ENCODE measurements at regions not wholly inside any gene's neighbourhood (a gene's known extent, or its start where the extent isn't known, plus 50 kb on each side); places are given as distances from the start of the nearest gene placed in this dataset.
"Not testable (repeated sequence)": the region's sequence is repeated elsewhere in the genome, so short reads cannot be mapped to it uniquely, and the experiment has no call there.

DNA sequence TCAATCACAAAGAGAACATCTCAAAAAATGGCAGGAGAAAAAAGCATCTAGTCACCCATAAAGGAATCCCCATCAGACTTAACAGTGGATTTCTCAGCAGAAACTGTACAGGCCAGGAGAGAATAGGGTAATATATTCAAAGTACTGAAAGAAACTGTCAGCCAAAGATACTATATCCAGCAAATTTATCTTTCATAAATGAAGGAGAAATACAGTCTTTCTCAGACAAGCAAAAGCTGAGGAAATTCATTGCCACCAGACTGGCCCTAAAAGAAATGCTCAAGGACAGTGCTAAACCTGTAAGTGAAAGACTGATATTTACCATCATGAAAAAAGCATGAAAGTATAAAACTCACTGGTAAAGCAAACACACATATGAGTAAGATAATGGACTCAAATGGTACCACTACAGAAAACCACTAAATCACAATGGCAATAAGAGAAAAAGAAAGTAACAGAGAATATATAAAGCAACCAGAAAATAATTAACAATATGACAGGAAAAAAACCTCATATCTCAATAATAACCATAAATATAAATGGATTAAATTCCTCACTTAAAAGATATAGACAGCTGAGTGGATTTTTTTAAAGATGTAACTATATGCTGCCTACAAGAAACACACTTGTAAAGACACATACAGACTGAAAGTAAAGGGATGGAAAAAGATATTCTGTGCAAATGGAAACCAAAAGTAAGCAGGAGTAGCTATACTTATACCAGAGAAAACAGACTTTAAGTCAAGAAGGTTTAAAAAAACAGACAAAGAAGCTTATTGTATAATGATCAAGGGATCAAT, 83.4 kb upstream of the STK39 start:
- in situ Hi-C loops (cut with HindIII; ENCODE audit: low pct_unique_long_range_greater_than_20kb, low sequenced_read_pairs), result no loop called here
- ChIA-PET CTCF (no interaction called here), POLR2A (no interaction called here)
- no peak for DNase-seq (ENCODE audit: low read depth, low spot score)
- Histone ChIP-seq H3K36me3 (ENCODE audit: control insufficient read depth, insufficient read depth, low read length) (no peaks in the 10 kb centered on the region), H3K4me1 (ENCODE audit: control insufficient read depth, insufficient read depth, low read length) (no peaks in the 10 kb centered on the region), H3K4me3 (ENCODE audit: low read depth in 2 of 2, low read length in 2 of 2) (no peak overlapping the region), H3K9me3 (ENCODE audit: control insufficient read depth, insufficient read depth, low read depth, low read length) (peaks cover 3% of the 10 kb centered on the region; the same call in 1 of the 2 replicates), H3K27me3 (ENCODE audit: control insufficient read depth, insufficient read depth, low read length) (0 out of 2 replicates have a peak, but pooled peaks cover 1% of the 10 kb centered on the region), H3K27ac (ENCODE audit: low read length) (no peak overlapping the region)
- intact Hi-C loops (cut with micrococcal nuclease; ENCODE audit: unreplicated experiment), result no loop called here
- ATAC-seq, result no peak
- no TSS peak for BruUV-seq (replicated peaks)
- TF ChIP-seq SIN3A (IDR thresholded peaks at IDR 0.05; ENCODE audit: borderline replicate concordance, insufficient read depth, low read depth, low read length) (no peak), TCF7L2 (IDR thresholded peaks at IDR 0.05; ENCODE audit: low read depth, low read length) (no peak), POLR2AphosphoS5 (IDR thresholded peaks at IDR 0.05; ENCODE audit: low read depth, low read length) (no peak), CTCF (IDR thresholded peaks at IDR 0.05) (no peak)
- TF ChIP-seq, protein P1, sequence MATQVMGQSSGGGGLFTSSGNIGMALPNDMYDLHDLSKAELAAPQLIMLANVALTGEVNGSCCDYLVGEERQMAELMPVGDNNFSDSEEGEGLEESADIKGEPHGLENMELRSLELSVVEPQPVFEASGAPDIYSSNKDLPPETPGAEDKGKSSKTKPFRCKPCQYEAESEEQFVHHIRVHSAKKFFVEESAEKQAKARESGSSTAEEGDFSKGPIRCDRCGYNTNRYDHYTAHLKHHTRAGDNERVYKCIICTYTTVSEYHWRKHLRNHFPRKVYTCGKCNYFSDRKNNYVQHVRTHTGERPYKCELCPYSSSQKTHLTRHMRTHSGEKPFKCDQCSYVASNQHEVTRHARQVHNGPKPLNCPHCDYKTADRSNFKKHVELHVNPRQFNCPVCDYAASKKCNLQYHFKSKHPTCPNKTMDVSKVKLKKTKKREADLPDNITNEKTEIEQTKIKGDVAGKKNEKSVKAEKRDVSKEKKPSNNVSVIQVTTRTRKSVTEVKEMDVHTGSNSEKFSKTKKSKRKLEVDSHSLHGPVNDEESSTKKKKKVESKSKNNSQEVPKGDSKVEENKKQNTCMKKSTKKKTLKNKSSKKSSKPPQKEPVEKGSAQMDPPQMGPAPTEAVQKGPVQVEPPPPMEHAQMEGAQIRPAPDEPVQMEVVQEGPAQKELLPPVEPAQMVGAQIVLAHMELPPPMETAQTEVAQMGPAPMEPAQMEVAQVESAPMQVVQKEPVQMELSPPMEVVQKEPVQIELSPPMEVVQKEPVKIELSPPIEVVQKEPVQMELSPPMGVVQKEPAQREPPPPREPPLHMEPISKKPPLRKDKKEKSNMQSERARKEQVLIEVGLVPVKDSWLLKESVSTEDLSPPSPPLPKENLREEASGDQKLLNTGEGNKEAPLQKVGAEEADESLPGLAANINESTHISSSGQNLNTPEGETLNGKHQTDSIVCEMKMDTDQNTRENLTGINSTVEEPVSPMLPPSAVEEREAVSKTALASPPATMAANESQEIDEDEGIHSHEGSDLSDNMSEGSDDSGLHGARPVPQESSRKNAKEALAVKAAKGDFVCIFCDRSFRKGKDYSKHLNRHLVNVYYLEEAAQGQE (IDR thresholded peaks at IDR 0.05; ENCODE audit: insufficient read depth in 1 of 2, low read depth in 2 of 2, low read length in 1 of 2), result no peak

GRCh38 chr2:168335254-168335653, 87.9 kb upstream of the STK39 start:
- BruUV-seq (replicated peaks); H3K4me1 ChIP-seq (ENCODE audit: control insufficient read depth, insufficient read depth, low read length); H3K4me3 ChIP-seq (ENCODE audit: low read depth in 2 of 2, low read length in 2 of 2); ATAC-seq; DNase-seq (ENCODE audit: low read depth, low spot score); in situ Hi-C loops (cut with HindIII; ENCODE audit: low pct_unique_long_range_greater_than_20kb, low sequenced_read_pairs); H3K9me3 ChIP-seq (ENCODE audit: control insufficient read depth, insufficient read depth, low read depth, low read length); CTCF ChIA-PET; POLR2A ChIA-PET; H3K27me3 ChIP-seq (ENCODE audit: control insufficient read depth, insufficient read depth, low read length); H3K27ac ChIP-seq (ENCODE audit: low read length); H3K36me3 ChIP-seq (ENCODE audit: control insufficient read depth, insufficient read depth, low read length): not testable (repeated sequence)
- intact Hi-C loops (cut with micrococcal nuclease; ENCODE audit: unreplicated experiment), result loop anchor here (5.0 kb wide), 1 partner anchor 198 kb away; no protein-coding TSS in a partner anchor

DNA sequence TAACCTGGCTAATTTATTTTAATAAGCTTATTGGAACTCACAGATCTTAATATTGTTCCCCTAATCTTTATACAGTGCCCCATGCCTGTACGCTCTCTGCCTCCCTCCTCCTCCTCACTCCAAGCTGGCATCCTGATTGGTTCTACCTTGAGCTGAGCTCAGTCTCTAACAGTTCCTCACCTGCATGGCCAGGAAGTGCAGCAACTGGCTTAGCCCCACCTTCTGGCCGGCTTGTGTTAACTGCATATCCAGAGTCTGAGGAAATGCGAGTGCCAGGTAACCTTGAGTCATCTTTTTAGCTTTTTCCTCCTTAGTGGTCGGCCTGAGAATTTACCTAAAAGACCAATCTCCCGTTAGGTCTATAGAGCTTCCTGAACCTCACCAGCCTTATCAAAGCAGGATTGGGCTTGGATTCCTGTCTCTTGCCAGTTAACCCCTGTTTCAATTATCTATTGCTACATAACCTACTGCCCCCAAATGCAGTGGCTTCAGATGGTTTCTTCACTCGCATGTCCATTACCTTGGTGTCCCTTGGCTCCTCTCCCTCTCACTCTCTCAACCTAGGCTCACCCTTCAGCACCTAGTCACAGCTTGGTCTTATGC, 89.5 kb upstream of the STK39 start:
- intact Hi-C loops (cut with micrococcal nuclease; ENCODE audit: unreplicated experiment) (loop anchor here (5.0 kb wide), 1 partner anchor 200 kb away; no protein-coding TSS in a partner anchor), in situ Hi-C loops (cut with HindIII; ENCODE audit: low pct_unique_long_range_greater_than_20kb, low sequenced_read_pairs) (no loop called here)
- no peaks in the 10 kb centered on the region for H3K4me1 ChIP-seq (ENCODE audit: control insufficient read depth, insufficient read depth, low read length)
- TF ChIP-seq, protein P1 (IDR thresholded peaks at IDR 0.05; ENCODE audit: insufficient read depth in 1 of 2, low read depth in 2 of 2, low read length in 1 of 2), result no peak
- TF ChIP-seq TCF7L2 (IDR thresholded peaks at IDR 0.05; ENCODE audit: low read depth, low read length) (no peak), SIN3A (IDR thresholded peaks at IDR 0.05; ENCODE audit: borderline replicate concordance, insufficient read depth, low read depth, low read length) (no peak), POLR2AphosphoS5 (IDR thresholded peaks at IDR 0.05; ENCODE audit: low read depth, low read length) (no peak), CTCF (IDR thresholded peaks at IDR 0.05) (peak; percentile 72)
- no peak overlapping the region for H3K4me3 ChIP-seq (ENCODE audit: low read depth in 2 of 2, low read length in 2 of 2)
- peak; percentile 70; the same call in 1 of the 2 replicates for ATAC-seq
- no peaks in the 10 kb centered on the region for H3K36me3 ChIP-seq (ENCODE audit: control insufficient read depth, insufficient read depth, low read length)
- ChIA-PET CTCF (interaction anchor here (1.1 kb wide), 1 partner anchor 10 kb away, joined by 3 read pairs; no protein-coding TSS in a partner anchor), POLR2A (no interaction called here)
- peaks cover 17% of the 10 kb centered on the region for H3K27me3 ChIP-seq (ENCODE audit: control insufficient read depth, insufficient read depth, low read length)
- DNase-seq (ENCODE audit: low read depth, low spot score), result no peak
- H3K27ac ChIP-seq (ENCODE audit: low read length), result no peak overlapping the region
- H3K9me3 ChIP-seq (ENCODE audit: control insufficient read depth, insufficient read depth, low read depth, low read length), result no peaks in the 10 kb centered on the region
- BruUV-seq (replicated peaks), result no TSS peak

All from Panc1 (cell line).